Lung (tissue), 11 donors: ENCODE measurements at regions not wholly inside any gene's neighbourhood (a gene's known extent, or its start where the extent isn't known, plus 50 kb on each side); places are given as distances from the start of the nearest gene placed in this dataset.

ENCODE experiments used
- ATAC-seq: fragments of 200-7000 bp; cut with Tn5 transposase; one replicate; pipeline ENCODE4 v1.9.1; 2020; ENCODE audit warnings: moderate number of reproducible peaks; ENCODE audit not compliant: insufficient read depth, low FRiP score
- DNase-seq, 3 donors: peaks; one replicate each; pipeline ENCODE4 v3.0.0-alpha.2; 2013 to 2017
- H3K27ac ChIP-seq, 2 donors: one replicate each; pipeline ENCODE4 v1.5.1; 2013; ENCODE audit warnings: mild to moderate bottlenecking in 2 of 2, moderate library complexity in 2 of 2, control low read depth in 1 of 2, inconsistent platforms in 1 of 2, low read depth in 1 of 2, low read length in 1 of 2
- H3K27me3 ChIP-seq, 3 donors: one replicate each; pipeline ENCODE4 v1.5.1; 2013; ENCODE audit warnings: low read length in 2 of 3; ENCODE audit not compliant: control insufficient read depth in 3 of 3, insufficient read depth in 3 of 3
- H3K36me3 ChIP-seq, 4 donors: one replicate each; pipeline ENCODE4 v1.5.1; 2013; ENCODE audit warnings: low read length in 4 of 4, mild to moderate bottlenecking in 1 of 4, moderate library complexity in 1 of 4; ENCODE audit not compliant: control insufficient read depth in 4 of 4, insufficient read depth in 4 of 4
- H3K4me1 ChIP-seq, 5 donors: one replicate each; pipeline ENCODE4 v1.5.1; 2013; ENCODE audit warnings: low read length in 5 of 5, mild to moderate bottlenecking in 2 of 5, moderate library complexity in 1 of 5; ENCODE audit not compliant: control insufficient read depth in 5 of 5, insufficient read depth in 5 of 5
- H3K4me3 ChIP-seq: one replicate; pipeline ENCODE4 v1.5.1; 2013; ENCODE audit warnings: mild to moderate bottlenecking, control low read depth, moderate library complexity
- H3K9ac ChIP-seq, 2 donors: one replicate each; pipeline ENCODE4 v1.5.1; 2013; ENCODE audit warnings: low read length in 2 of 2, control low read depth in 1 of 2; ENCODE audit not compliant: insufficient read depth in 1 of 2
- H3K9me3 ChIP-seq, 4 donors: one replicate each; pipeline ENCODE4 v1.5.1; 2013; ENCODE audit warnings: low read length in 3 of 4, mild to moderate bottlenecking in 1 of 4, moderate library complexity in 1 of 4; ENCODE audit not compliant: control insufficient read depth in 4 of 4, insufficient read depth in 3 of 4
- CTCF ChIP-seq: IDR thresholded peaks from 2 replicates; pipeline ENCODE4 v1.5.1; 2012; ENCODE audit warnings: mild to moderate bottlenecking; ENCODE audit errors: control extremely low read depth, extremely low read depth
- WGBS, 2 donors: extraction: QIAGEN DNeasy Blood & Tissue Kit; methylation state at CpG; one replicate each; pipeline ENCODE4 v1.1.7; 2013; 5-methylcytosine and 5-hydroxymethylcytosine counted together
- donor health status: control.
- donor health status: control.
- donor health status: Bipolar disorder and iron deficiency.
- donor health status: healthy.
- donor health status: DM: yes; HTN: yes; CAD: no.

- no peak for ATAC-seq
- Histone ChIP-seq H3K36me3 (no peaks in the 10 kb centered on the region), H3K4me3 (no peak overlapping the region), H3K9me3 (no peaks in the 10 kb centered on the region), H3K4me1 (no peaks in the 10 kb centered on the region), H3K9ac (no peak overlapping the region), H3K27ac (no peak overlapping the region), H3K27me3 (no peaks in the 10 kb centered on the region)
- TF ChIP-seq CTCF = no peak
- DNase-seq = no peak
- WGBS, 2 donors = 73 to 76% methylated on average over 2 of the region's 2 CpGs
Observed at GRCh38 chr7:84624927-84625326, 430.3 kb upstream of the SEMA3A start.

DNA sequence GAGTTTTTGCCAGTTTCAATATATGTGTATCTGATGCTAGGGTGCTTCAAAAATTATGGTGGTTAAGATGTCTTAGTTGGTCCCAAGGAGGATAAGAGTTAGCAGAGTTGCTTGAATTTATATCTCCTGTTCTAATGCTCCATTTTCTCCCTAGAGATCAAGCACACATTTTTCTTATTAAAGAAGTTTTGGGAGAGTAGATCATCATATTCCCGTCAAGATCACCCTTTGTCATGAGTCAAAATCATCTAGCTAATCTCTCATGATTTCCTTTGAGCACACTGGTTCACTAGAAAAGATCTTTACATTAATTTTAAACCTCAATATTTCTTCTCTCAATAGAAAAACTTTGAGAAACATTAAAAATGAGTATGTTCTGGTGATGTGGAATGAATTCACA, 429.9 kb upstream of the SEMA3A start:
- no peak for TF ChIP-seq CTCF
- no peak overlapping the region for H3K4me3 ChIP-seq

GRCh38 chr7:84617265-84618030, 422.9 kb upstream of the SEMA3A start:
- Histone ChIP-seq H3K4me1 (peaks cover 0 to 18% (median 0%) of the 10 kb centered on the region in 5 donors), H3K36me3 (no peaks in the 10 kb centered on the region), H3K4me3 (no peak overlapping the region), H3K9ac (no peak overlapping the region), H3K27me3 (no peaks in the 10 kb centered on the region), H3K9me3 (no peaks in the 10 kb centered on the region), H3K27ac (no peak overlapping the region)
- no peak for DNase-seq
- WGBS, 2 donors = 87 to 88% methylated on average over 4 of the region's 4 CpGs
- TF ChIP-seq CTCF = no peak
- no peak for ATAC-seq

More for the DNA sequence above, 429.9 kb upstream of the SEMA3A start:
- ATAC-seq = no peak
- no peak overlapping the region for H3K9ac ChIP-seq
- no peaks in the 10 kb centered on the region for H3K4me1 ChIP-seq
- H3K27ac ChIP-seq = no peak overlapping the region
- no peak for DNase-seq
- 87% methylated on average over 1 of the region's 1 CpG for WGBS, 2 donors
- H3K27me3 ChIP-seq = no peaks in the 10 kb centered on the region
- no peaks in the 10 kb centered on the region for H3K9me3 ChIP-seq
- H3K36me3 ChIP-seq = no peaks in the 10 kb centered on the region
